Activated CD4-positive, alpha-beta memory T cell treated with anti-CD3 and anti-CD28 coated beads, Interleukin-2, amount 10 ng/mL, durations not matched to agents 7 days and 5 days (primary cell): ENCODE measurements at regions not wholly inside any gene's neighbourhood (a gene's known extent, or its start where the extent isn't known, plus 50 kb on each side); places are given as distances from the start of the nearest gene placed in this dataset.

ENCODE experiments used
- CTCF ChIA-PET: fragments of 350-600 bp; sonication (Branson Sonifier 250); formaldehyde crosslinking; loops from one replicate; lab custom pipeline; 2021; ENCODE audit warnings: antibody characterized with exemption, inconsistent platforms; lab: Charles Lee
- POLR2A ChIA-PET: fragments of 350-600 bp; sonication (Branson Sonifier 250); formaldehyde crosslinking; loops from one replicate; lab custom pipeline; 2021; ENCODE audit warnings: antibody characterized with exemption; lab: Charles Lee
- DNase-seq: peaks from one replicate; pipeline ENCODE4 v3.0.0-alpha.2; 2020
- H3K27ac Mint-ChIP-seq: one replicate; pipeline ENCODE4 v1.8.0; 2021; ENCODE audit warnings: mild to moderate bottlenecking, mixed read lengths
- H3K27me3 Mint-ChIP-seq: one replicate; pipeline ENCODE4 v1.8.0; 2021; ENCODE audit warnings: mixed read lengths
- H3K36me3 Mint-ChIP-seq: one replicate; pipeline ENCODE4 v1.8.0; 2021; ENCODE audit warnings: low read depth, mixed read lengths
- H3K4me1 Mint-ChIP-seq: one replicate; pipeline ENCODE4 v1.8.0; 2021; ENCODE audit warnings: mixed read lengths
- H3K4me3 Mint-ChIP-seq: one replicate; pipeline ENCODE4 v1.8.0; 2021; ENCODE audit warnings: mild to moderate bottlenecking, mixed read lengths
- H3K9me3 Mint-ChIP-seq: one replicate; pipeline ENCODE4 v1.8.0; 2021; ENCODE audit warnings: mixed read lengths

DNA sequence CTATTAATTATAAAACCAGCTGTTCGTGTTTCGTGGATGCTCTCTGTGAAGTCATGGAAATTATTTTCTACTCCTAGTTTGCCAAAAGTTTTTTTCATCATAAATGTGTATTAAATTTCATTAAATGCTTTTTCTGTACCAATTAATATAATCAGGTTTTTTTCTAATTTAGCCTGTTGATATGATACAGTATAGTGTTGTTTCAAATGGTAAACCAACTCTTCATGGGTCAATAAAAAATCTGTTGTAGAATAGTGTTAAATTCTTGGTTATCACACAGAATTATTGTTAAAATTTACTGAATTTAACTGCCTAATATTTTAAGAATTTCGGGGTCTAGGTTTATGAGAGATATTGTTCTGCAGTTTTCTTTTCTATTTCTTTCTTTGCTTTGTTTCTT, 505.9 kb upstream of the MANEA start:
- Mint-ChIP-seq H3K4me1 (no peaks in the 10 kb centered on the region), H3K9me3 (no peaks in the 10 kb centered on the region), H3K36me3 (no peaks in the 10 kb centered on the region), H3K4me3 (no peak overlapping the region), H3K27me3 (no peaks in the 10 kb centered on the region), H3K27ac (no peak overlapping the region)
- POLR2A ChIA-PET = no interaction called here
- CTCF ChIA-PET = no interaction called here
- DNase-seq = no peak

DNA sequence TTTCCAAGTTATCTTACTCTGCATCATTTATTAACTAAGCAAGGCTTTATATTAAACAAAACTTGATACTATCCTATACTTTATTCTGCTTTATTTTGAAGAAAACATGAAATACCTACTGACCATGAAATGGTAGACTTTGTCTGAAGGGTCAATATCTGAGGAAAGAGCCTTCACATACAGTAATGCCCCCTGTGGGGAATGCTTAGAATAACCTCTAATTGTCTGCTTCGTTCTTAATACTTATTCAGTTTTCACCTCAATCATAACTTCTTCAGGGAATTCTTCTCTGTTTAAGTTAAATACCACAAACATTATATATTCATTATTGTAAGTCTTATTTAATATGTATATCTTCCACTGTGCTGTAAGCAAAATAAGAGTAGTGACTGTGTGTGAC, 498.9 kb upstream of the MANEA start:
- CTCF ChIA-PET = no interaction called here

DNA sequence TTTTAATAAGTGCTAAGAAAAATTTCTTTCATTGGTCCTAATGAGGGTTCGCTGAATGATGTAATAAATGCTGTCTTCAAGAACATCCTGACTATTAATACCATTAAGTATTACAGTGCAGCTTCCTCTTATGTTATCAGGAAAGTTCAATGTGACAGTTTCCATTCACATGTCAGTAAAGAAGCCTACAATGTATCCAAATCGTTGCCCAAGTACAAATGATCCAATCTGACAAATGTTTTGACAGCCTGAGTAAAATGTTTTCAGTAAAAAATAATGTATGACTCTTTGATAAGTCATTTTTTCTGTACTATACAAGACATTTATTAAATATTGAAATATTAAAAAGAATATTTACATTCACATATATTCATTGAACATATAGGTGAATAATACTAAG, 496.1 kb upstream of the MANEA start:
- Mint-ChIP-seq H3K27ac (no peak overlapping the region), H3K4me3 (no peak overlapping the region), H3K9me3 (no peaks in the 10 kb centered on the region), H3K4me1 (no peaks in the 10 kb centered on the region), H3K27me3 (no peaks in the 10 kb centered on the region), H3K36me3 (no peaks in the 10 kb centered on the region)
- DNase-seq = no peak
- ChIA-PET POLR2A (no interaction called here), CTCF (no interaction called here)

More for the DNA sequence above, 498.9 kb upstream of the MANEA start:
- Mint-ChIP-seq H3K4me1 (no peaks in the 10 kb centered on the region), H3K9me3 (no peaks in the 10 kb centered on the region), H3K27me3 (no peaks in the 10 kb centered on the region), H3K4me3 (no peak overlapping the region), H3K27ac (no peak overlapping the region), H3K36me3 (no peaks in the 10 kb centered on the region)
- DNase-seq = no peak
- POLR2A ChIA-PET = no interaction called here

DNA sequence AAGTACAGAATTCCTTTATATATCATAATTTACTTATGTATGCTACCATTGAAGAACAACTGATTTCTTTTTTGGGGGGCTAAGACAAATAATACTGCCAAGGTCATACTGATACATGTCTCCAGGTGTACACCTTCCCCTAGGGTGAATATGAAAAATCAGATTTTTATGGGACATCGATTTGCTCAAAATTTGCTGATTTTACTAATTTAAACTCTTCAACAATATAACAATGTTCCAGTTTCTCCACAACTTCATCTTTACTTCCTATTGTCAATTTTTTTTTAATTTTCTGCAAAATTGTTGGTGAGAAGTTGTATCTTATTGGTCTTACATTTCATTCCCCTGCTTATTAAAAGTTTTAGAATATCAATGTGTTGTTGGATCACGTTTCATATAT, 495.4 kb upstream of the MANEA start:
- H3K4me1 Mint-ChIP-seq = no peaks in the 10 kb centered on the region
- no peaks in the 10 kb centered on the region for H3K27me3 Mint-ChIP-seq
- H3K27ac Mint-ChIP-seq = no peak overlapping the region
- H3K36me3 Mint-ChIP-seq = no peaks in the 10 kb centered on the region
- DNase-seq = no peak
- CTCF ChIA-PET = no interaction called here
- no peaks in the 10 kb centered on the region for H3K9me3 Mint-ChIP-seq
- POLR2A ChIA-PET = no interaction called here
- H3K4me3 Mint-ChIP-seq = no peak overlapping the region

DNA sequence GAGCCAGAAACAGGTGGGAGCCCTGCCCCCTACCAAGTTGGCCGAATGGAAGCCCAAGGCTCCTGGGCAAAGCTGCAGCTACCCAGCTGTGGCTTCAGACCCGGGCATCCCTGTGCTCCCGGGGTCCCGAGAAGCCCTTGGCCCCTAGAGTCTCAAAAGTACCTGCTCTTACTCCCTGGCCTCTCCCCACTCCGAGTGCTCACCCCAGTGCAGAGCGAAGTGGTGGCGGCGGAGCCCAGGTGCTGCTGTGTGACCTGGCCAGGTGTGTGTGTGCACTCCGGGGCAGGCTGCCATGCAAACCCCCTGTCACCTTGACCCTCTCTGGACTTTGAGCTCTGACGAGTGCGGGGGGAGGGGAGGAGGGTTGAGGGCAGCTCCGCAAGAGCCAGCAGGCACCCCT, 493.8 kb upstream of the MANEA start:
- Mint-ChIP-seq H3K4me1 (no peaks in the 10 kb centered on the region), H3K27me3 (no peaks in the 10 kb centered on the region), H3K27ac (no peak overlapping the region), H3K36me3 (no peaks in the 10 kb centered on the region), H3K9me3 (no peaks in the 10 kb centered on the region), H3K4me3 (no peak overlapping the region)
- POLR2A ChIA-PET = no interaction called here
- CTCF ChIA-PET = no interaction called here
- no peak for DNase-seq

DNA sequence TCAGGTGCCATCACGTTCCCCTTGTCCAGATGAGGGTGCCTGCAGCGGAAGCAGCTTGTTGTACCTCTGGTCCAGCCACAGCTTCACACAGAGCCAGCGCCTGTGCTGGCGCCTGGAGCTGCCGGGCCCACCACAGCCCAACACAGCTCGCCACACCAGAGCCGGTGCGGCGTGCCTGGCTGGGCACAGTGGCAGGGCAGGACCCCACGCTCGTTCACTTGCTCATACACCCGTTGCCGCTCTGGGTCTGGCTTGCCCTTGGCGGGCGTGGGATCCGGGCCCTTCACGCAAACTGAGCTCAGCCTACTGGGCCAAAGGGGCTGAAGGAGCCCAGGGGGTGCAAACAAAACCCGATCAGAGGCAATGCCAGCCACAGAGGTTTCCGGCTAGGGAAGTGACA, 492.5 kb upstream of the MANEA start:
- DNase-seq = no peak
- H3K27me3 Mint-ChIP-seq = no peaks in the 10 kb centered on the region
- no peaks in the 10 kb centered on the region for H3K4me1 Mint-ChIP-seq
- H3K27ac Mint-ChIP-seq = no peak overlapping the region
- H3K36me3 Mint-ChIP-seq = no peaks in the 10 kb centered on the region
- H3K4me3 Mint-ChIP-seq = no peak overlapping the region
- ChIA-PET POLR2A (no interaction called here), CTCF (no interaction called here)
- no peaks in the 10 kb centered on the region for H3K9me3 Mint-ChIP-seq

DNA sequence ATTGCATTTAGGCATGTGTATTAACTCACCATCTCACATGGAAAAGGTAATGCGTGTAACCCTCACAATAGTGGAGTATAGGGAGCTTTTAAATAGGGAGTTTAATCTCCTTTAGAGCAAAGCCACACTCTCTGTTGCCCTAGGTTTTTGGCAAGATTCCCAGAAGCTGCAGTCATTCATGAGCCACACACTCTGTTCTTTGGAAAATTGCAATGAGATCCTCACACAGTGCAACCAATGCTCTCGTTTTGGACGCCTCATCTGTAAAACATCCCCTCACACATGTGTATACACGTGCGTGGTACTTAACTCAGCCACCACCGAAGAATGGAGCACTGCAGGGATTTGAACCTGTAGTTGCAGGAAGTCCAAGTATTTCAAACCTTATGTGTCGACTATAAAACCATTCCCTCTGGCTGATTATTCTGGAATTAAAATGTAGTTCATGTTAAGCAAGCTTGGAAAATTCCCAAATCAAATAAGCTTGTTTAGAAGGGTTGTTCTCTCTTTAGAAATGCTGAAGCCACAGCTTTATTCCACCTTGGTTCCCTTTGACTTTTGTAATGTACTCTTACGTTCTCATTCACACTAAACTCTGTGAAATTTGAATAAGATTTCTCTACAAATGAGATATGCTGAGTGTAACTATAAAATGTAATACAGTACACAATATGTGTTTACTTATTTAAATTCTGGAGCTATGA, 489.8 kb upstream of the MANEA start:
- Mint-ChIP-seq H3K4me1 (no peaks in the 10 kb centered on the region), H3K4me3 (no peak overlapping the region), H3K27ac (no peak overlapping the region), H3K27me3 (no peaks in the 10 kb centered on the region), H3K9me3 (no peaks in the 10 kb centered on the region), H3K36me3 (no peaks in the 10 kb centered on the region)
- POLR2A ChIA-PET = no interaction called here
- CTCF ChIA-PET = interaction anchor here (1.1 kb wide), 1 partner anchor 9 kb away, joined by 3 read pairs; no protein-coding TSS in a partner anchor
- no peak for DNase-seq

DNA sequence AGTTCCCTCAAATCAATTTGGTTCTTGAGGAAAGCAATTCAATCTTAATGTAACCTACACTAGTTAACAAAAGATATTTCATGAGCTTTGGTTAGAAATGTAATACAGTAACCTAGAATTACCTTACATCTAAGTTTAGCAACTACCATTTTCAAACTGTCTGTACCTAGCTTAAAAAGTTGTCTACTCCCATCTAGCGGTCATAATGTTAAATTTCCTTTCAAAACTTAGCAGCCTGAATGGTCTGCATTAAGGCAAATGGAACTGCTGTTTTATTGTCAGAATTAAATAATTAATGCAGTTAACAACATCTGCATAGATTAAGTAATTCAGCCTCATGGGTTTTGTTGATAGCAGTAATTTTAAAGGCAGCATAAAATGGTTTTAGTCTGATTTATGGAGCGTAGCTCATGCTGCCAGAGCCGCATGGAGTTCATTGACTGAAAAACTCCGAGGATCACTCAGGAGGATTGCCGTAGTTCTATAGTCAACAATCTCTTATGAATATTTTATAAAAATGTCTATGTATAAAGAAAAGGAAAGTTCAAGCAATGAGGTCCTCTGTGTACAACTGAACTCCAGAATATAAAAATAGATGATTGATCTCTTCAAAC, 485.4 kb upstream of the MANEA start:
- no peak for DNase-seq
- Mint-ChIP-seq H3K36me3 (no peaks in the 10 kb centered on the region), H3K9me3 (no peaks in the 10 kb centered on the region), H3K4me3 (no peak overlapping the region), H3K27me3 (no peaks in the 10 kb centered on the region), H3K27ac (no peak overlapping the region), H3K4me1 (no peaks in the 10 kb centered on the region)
- CTCF ChIA-PET = interaction anchor here (0.7 to 1.2 kb wide), 2 partner anchors 9 to 915 kb away, joined by 3 to 5 read pairs; no protein-coding TSS in a partner anchor
- POLR2A ChIA-PET = no interaction called here

DNA sequence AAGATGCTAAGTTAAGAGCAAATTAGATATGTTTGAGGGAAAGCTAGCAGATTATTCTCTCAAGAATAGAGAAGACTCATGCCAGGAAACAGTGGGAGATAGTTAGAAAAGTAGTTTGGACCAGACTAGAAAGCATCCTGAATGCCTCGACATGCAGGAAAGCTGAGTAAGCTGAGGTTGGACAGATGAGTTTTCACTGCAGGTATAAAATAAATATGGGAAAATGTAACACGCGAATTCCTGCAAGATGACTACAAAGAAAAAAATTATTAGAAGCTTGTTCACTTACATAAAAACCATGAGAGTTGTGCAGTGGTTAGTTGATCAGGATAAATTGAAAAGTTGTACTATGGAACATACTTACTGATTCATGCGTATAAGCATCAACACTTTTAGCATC, 484.2 kb upstream of the MANEA start:
- POLR2A ChIA-PET = no interaction called here
- Mint-ChIP-seq H3K36me3 (no peaks in the 10 kb centered on the region), H3K27me3 (no peaks in the 10 kb centered on the region), H3K27ac (no peak overlapping the region), H3K9me3 (no peaks in the 10 kb centered on the region), H3K4me1 (no peaks in the 10 kb centered on the region), H3K4me3 (no peak overlapping the region)
- CTCF ChIA-PET = interaction anchor here (1.0 kb wide), 1 partner anchor 515 kb away, joined by 3 read pairs; no protein-coding TSS in a partner anchor
- DNase-seq = no peak

DNA sequence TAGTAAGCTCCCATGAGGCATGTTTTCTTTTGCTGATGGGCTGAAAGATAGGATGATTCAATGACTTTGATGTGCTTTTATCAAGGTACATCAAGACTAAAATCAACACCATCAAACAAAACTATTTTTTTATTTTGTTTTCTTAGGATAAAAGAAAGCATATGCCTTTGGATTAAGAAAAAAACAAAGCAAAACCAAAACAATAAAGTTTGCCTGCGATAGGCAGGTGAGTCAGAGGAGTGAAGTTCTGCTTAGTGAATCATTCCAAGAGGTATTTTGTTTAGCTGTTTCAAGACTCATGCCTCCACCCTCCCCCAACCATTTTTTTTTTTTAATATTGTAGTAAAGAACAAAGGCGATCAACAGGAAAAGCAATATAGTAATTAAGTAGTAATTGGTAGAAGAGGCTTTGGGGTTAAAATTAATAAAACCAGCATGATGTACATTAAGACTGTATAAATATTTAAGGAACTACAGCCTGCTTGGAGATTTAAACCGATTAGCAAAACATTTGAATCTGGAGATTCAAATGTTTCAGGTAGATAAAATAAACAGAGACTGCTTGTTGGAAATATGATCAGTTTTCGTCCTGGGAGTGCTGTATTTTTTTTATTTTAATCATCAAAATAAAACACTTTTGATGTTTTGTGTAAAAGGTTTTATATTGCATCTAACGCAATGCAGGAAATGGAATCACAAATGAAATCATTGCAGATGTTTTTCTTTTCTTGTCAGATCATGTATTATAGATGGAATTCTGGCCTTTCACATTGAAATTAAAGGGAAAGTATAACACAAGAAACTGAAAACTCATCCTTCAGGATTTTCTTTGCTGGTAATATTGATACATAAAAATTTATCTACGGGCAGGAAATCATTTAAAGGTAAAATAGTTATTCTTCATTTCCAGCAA, 482.3 kb upstream of the MANEA start:
- Mint-ChIP-seq H3K4me1 (no peaks in the 10 kb centered on the region), H3K9me3 (no peaks in the 10 kb centered on the region), H3K27ac (no peak overlapping the region), H3K4me3 (no peak overlapping the region), H3K27me3 (no peaks in the 10 kb centered on the region), H3K36me3 (no peaks in the 10 kb centered on the region)
- ChIA-PET POLR2A (no interaction called here), CTCF (no interaction called here)
- DNase-seq = no peak

DNA sequence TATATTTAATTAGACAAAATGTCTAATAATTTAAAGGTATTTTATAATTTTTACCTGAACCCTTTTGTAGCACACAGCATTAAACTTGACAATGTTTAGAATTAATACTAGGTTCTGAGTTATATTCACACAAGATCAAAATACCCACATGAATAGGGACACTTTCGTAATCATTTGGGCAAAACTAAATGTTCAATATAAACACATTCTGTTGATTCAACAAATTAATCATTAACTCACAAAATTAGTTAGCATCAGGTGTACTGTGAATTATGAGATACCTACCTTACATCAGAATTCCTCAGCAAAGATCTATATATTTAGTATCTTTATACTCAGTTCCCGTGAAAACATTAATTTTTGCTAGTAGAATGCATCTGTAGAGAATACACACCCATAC, 481.5 kb upstream of the MANEA start:
- Mint-ChIP-seq H3K9me3 (no peaks in the 10 kb centered on the region), H3K36me3 (no peaks in the 10 kb centered on the region), H3K27me3 (no peaks in the 10 kb centered on the region), H3K4me3 (no peak overlapping the region), H3K27ac (no peak overlapping the region), H3K4me1 (no peaks in the 10 kb centered on the region)
- ChIA-PET POLR2A (no interaction called here), CTCF (interaction anchor here (1.1 kb wide), 1 partner anchor 8 kb away, joined by 3 read pairs; no protein-coding TSS in a partner anchor)
- DNase-seq = no peak

DNA sequence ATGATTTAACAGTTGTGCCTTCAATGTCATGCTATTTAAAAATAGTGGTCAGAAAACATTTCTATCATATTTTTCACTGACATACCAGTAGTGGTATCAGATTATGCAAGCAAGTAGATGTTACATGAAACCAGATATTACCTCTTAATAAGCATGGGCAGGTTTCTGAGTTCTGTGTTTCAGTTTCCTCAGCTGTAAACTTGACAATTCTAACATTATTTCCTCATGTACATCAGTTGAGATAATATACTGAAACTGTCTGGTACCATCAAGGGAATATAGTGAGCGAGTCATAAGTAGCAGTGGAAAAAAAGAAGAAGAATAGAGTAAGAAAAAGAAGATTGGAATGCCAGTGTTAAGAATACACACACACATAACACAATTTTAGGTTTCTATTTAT, 477.9 kb upstream of the MANEA start:
- DNase-seq = no peak
- Mint-ChIP-seq H3K27me3 (no peaks in the 10 kb centered on the region), H3K27ac (no peak overlapping the region), H3K9me3 (no peaks in the 10 kb centered on the region), H3K4me3 (no peak overlapping the region), H3K4me1 (no peaks in the 10 kb centered on the region), H3K36me3 (no peaks in the 10 kb centered on the region)
- ChIA-PET CTCF (no interaction called here), POLR2A (no interaction called here)

DNA sequence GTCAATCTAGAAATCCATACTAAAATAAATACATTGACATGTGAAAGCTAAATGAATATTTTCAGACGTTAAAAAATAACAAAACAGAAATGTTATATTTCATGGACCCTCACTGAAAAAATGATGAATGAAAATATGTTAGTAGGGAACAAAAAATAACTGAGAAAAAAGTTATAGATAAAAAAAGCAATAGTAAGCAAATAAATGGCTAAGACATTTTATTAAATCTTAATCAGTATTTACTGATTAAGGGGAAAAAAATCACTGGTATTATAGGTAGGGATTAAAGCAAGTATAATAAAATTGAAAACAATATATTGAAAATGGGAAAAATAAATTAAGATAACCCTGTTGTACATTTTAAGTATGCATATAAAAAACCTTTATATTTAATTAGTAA, 468.1 kb upstream of the MANEA start:
- CTCF ChIA-PET = no interaction called here
- Mint-ChIP-seq H3K27ac (no peak overlapping the region), H3K4me3 (no peak overlapping the region), H3K36me3 (no peaks in the 10 kb centered on the region), H3K9me3 (no peaks in the 10 kb centered on the region), H3K27me3 (no peaks in the 10 kb centered on the region), H3K4me1 (no peaks in the 10 kb centered on the region)
- DNase-seq = no peak
- POLR2A ChIA-PET = no interaction called here
